Loucy (cell line): ENCODE measurements at regions not wholly inside any gene's neighbourhood (a gene's known extent, or its start where the extent isn't known, plus 50 kb on each side); places are given as distances from the start of the nearest gene placed in this dataset.

ENCODE experiments used
- H2AFZ ChIP-seq: fragments of 200-600 bp; sonication (generic); 2 replicates; pipeline ENCODE4 v1.6.0; 2016; ENCODE audit warnings: antibody characterized with exemption, mild to moderate bottlenecking, low read length, moderate library complexity
- H3F3A ChIP-seq: fragments of 200-600 bp; 2 replicates; pipeline ENCODE4 v1.6.0; 2016; ENCODE audit warnings: antibody characterized with exemption, low read depth, mild to moderate bottlenecking
- H3K27me3 ChIP-seq: fragments of 200-600 bp; sonication (generic); 2 replicates; pipeline ENCODE4 v1.6.1; 2014; ENCODE audit warnings: low read length, mild to moderate bottlenecking; ENCODE audit not compliant: insufficient read depth, poor library complexity, severe bottlenecking
- H3K36me3 ChIP-seq: fragments of 200-600 bp; sonication (generic); 2 replicates; pipeline ENCODE4 v1.6.1; 2016; ENCODE audit warnings: low read length; ENCODE audit not compliant: insufficient read depth
- H3K4me1 ChIP-seq: fragments of 200-600 bp; sonication (generic); 2 replicates; pipeline ENCODE4 v1.5.1; 2014; ENCODE audit warnings: low read length, mild to moderate bottlenecking; ENCODE audit not compliant: insufficient read depth, poor library complexity, severe bottlenecking
- H3K4me2 ChIP-seq: fragments of 200-600 bp; sonication (generic); 2 replicates; pipeline ENCODE4 v1.6.0; 2014; ENCODE audit warnings: antibody characterized with exemption, low read length, low read depth, mild to moderate bottlenecking; ENCODE audit not compliant: poor library complexity, severe bottlenecking
- H3K4me3 ChIP-seq: fragments of 200-600 bp; sonication (generic); 2 replicates; pipeline ENCODE4 v1.5.1; 2014; ENCODE audit warnings: low read length, mild to moderate bottlenecking, mixed read lengths; ENCODE audit not compliant: poor library complexity, severe bottlenecking
- H3K79me2 ChIP-seq: fragments of 200-600 bp; sonication (generic); 2 replicates; pipeline ENCODE4 v1.6.1; 2014; ENCODE audit warnings: low read length; ENCODE audit not compliant: insufficient read depth
- H3K9ac ChIP-seq: fragments of 200-600 bp; sonication (generic); 2 replicates; pipeline ENCODE4 v1.6.0; 2014; ENCODE audit warnings: mild to moderate bottlenecking, low read depth, low read length, moderate library complexity; ENCODE audit not compliant: poor library complexity, severe bottlenecking
- H3K9me2 ChIP-seq: fragments of 200-600 bp; sonication (generic); replicated peaks from 2 replicates; pipeline ENCODE4 v1.6.1; 2016; ENCODE audit warnings: low read depth, low read length, mixed read lengths
- H3K9me3 ChIP-seq: fragments of 200-600 bp; sonication (generic); 2 replicates; pipeline ENCODE4 v1.6.1; 2014; ENCODE audit warnings: mild to moderate bottlenecking, antibody characterized with exemption, low read length, low read depth; ENCODE audit not compliant: insufficient read depth
- H4K20me1 ChIP-seq: fragments of 200-600 bp; sonication (generic); 2 replicates; pipeline ENCODE4 v1.6.0; 2014; ENCODE audit warnings: antibody characterized with exemption, low read length, mild to moderate bottlenecking; ENCODE audit not compliant: insufficient read depth, poor library complexity, severe bottlenecking
- CTCF ChIP-seq: fragments of 200-600 bp; sonication (generic); conservative IDR thresholded peaks from 2 replicates; pipeline ENCODE4 v1.5.1; 2014; ENCODE audit warnings: mild to moderate bottlenecking, antibody characterized with exemption, low read length
- EZH2phosphoT487 ChIP-seq: fragments of 200-600 bp; IDR thresholded peaks from 2 replicates; pipeline ENCODE4 v1.6.1; 2018; ENCODE audit warnings: antibody characterized with exemption, mild to moderate bottlenecking, moderate library complexity, borderline replicate concordance

GRCh38 chr3:72553298-72553697 lies 294.9 kb downstream of the SHQ1 start:
- no peak for TF ChIP-seq CTCF
- no peak for TF ChIP-seq EZH2phosphoT487
- Histone ChIP-seq H3K36me3 (no peaks in the 10 kb centered on the region), H3K27me3 (no peaks in the 10 kb centered on the region), H3K4me3 (no peak overlapping the region), H3K79me2 (no peaks in the 10 kb centered on the region), H3K9me2 (no peaks in the 10 kb centered on the region), H4K20me1 (no peaks in the 10 kb centered on the region), H3K9me3 (no peaks in the 10 kb centered on the region), H3K4me2 (no peak overlapping the region), H3K9ac (no peak overlapping the region), H3K4me1 (peaks cover 20% of the 10 kb centered on the region), H2AFZ (no peak overlapping the region), H3F3A (no peaks in the 10 kb centered on the region)

GRCh38 chr3:72550582-72551262 lies 297.5 kb downstream of the SHQ1 start:
- Histone ChIP-seq H3F3A (no peaks in the 10 kb centered on the region), H3K79me2 (no peaks in the 10 kb centered on the region), H3K36me3 (no peaks in the 10 kb centered on the region), H3K9ac (no peak overlapping the region), H3K4me3 (no peak overlapping the region), H3K9me2 (no peaks in the 10 kb centered on the region), H4K20me1 (no peaks in the 10 kb centered on the region), H2AFZ (peak overlapping the region; percentile 22; the same call in 1 of the 2 replicates), H3K27me3 (no peaks in the 10 kb centered on the region), H3K9me3 (no peaks in the 10 kb centered on the region), H3K4me2 (peak overlapping the region; percentile 59), H3K4me1 (peaks cover 21% of the 10 kb centered on the region)
- no peak for TF ChIP-seq CTCF
- TF ChIP-seq EZH2phosphoT487 = no peak

- Histone ChIP-seq H3K9me2 (no peaks in the 10 kb centered on the region), H3K9me3 (no peaks in the 10 kb centered on the region), H3K9ac (peak overlapping the region; percentile 43), H2AFZ (peak overlapping the region; percentile 93), H3K36me3 (no peaks in the 10 kb centered on the region), H3K27me3 (no peaks in the 10 kb centered on the region), H4K20me1 (no peaks in the 10 kb centered on the region), H3K4me1 (peaks cover 21% of the 10 kb centered on the region), H3K4me3 (peak overlapping the region; percentile 37), H3F3A (no peaks in the 10 kb centered on the region), H3K4me2 (peak overlapping the region; percentile 59), H3K79me2 (no peaks in the 10 kb centered on the region)
- TF ChIP-seq EZH2phosphoT487 (no peak), CTCF (no peak)
Measured at GRCh38 chr3:72549761-72550581, 298.3 kb downstream of the SHQ1 start.
